DND-41 (cell line): ENCODE measurements at regions not wholly inside any gene's neighbourhood (a gene's known extent, or its start where the extent isn't known, plus 50 kb on each side); places are given as distances from the start of the nearest gene placed in this dataset.

ENCODE experiments used
- CTCF ChIP-seq: IDR thresholded peaks from 2 replicates; pipeline ENCODE4 v1.5.1; 2012; ENCODE audit warnings: borderline replicate concordance, low read length, moderate library complexity, mild to moderate bottlenecking; ENCODE audit not compliant: poor library complexity, severe bottlenecking; ENCODE audit errors: extremely low read depth
- EZH2 ChIP-seq: IDR thresholded peaks from 3 replicates; pipeline ENCODE4 v1.6.1; 2012; ENCODE audit warnings: borderline replicate concordance, low read depth, mild to moderate bottlenecking, moderate library complexity, low read length, inconsistent platforms; ENCODE audit not compliant: severe bottlenecking

GRCh38 chr6:145155411-145155810 lies 579.9 kb downstream of the EPM2A start:
- TF ChIP-seq CTCF (no peak), EZH2 (no peak)
